ENCODE measurements at regions not wholly inside any gene's neighbourhood (a gene's known extent, or its start where the extent isn't known, plus 50 kb on each side); places are given as distances from the start of the nearest gene placed in this dataset.
A peak's percentile ranks its signal among the peaks of the same experiment; 100 is the strongest.
"Not testable (repeated sequence)": the region's sequence is repeated elsewhere in the genome, so short reads cannot be mapped to it uniquely, and the experiment has no call there.

- Histone ChIP-seq H3K36me3 (ENCODE audit: control insufficient read depth, insufficient read depth, low read length) (no peaks in the 10 kb centered on the region), H3K27ac (ENCODE audit: low read length) (no peak overlapping the region), H3K4me1 (ENCODE audit: control insufficient read depth, insufficient read depth, low read length) (no peaks in the 10 kb centered on the region), H3K9me3 (ENCODE audit: control insufficient read depth, low read depth, low read length) (no peaks in the 10 kb centered on the region), H3K27me3 (ENCODE audit: control insufficient read depth, insufficient read depth, low read length) (no peaks in the 10 kb centered on the region), H3K4me3 (ENCODE audit: low read length) (no peak overlapping the region)
- 74% methylated on average over 3 of the region's 8 CpGs for WGBS (ENCODE audit: insufficient coverage, low lambda C conversion rate)
- DNase-seq: no peak
Measured at GRCh38 chr3:155995525-155996370, 124.6 kb upstream of the KCNAB1 start.

DNA sequence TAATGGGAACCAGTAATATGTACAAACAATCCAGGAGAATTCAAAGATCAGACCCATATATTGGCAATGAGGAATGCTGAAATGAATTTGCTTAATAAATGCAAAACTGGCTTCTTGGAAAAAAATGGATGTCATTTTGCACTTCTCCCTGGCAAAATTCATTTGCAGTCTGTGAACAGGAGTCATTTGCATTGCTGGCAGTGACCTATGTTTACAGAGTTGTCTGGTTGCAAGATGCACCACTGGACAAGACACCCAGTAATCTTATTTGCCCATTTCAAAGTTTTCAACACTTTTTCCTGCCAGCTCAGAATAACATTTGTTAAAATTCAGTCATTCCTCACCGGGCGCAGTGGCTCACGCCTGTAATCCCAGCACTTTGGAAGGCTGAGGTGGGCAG lies 123.5 kb upstream of the KCNAB1 start:
- no peaks in the 10 kb centered on the region for H3K27me3 ChIP-seq (ENCODE audit: control insufficient read depth, insufficient read depth, low read length)
- H3K4me3 ChIP-seq (ENCODE audit: low read length): no peak overlapping the region
- H3K4me1 ChIP-seq (ENCODE audit: control insufficient read depth, insufficient read depth, low read length): no peaks in the 10 kb centered on the region
- no peak overlapping the region for H3K27ac ChIP-seq (ENCODE audit: low read length)
- DNase-seq: no peak
- H3K9me3 ChIP-seq (ENCODE audit: control insufficient read depth, low read depth, low read length): no peaks in the 10 kb centered on the region
- no CpG with 5 or more reads among the region's 3 CpGs for WGBS (ENCODE audit: insufficient coverage, low lambda C conversion rate)
- no peaks in the 10 kb centered on the region for H3K36me3 ChIP-seq (ENCODE audit: control insufficient read depth, insufficient read depth, low read length)

- not testable (repeated sequence) for H3K27me3 ChIP-seq (ENCODE audit: control insufficient read depth, insufficient read depth, low read length); H3K36me3 ChIP-seq (ENCODE audit: control insufficient read depth, insufficient read depth, low read length); H3K9me3 ChIP-seq (ENCODE audit: control insufficient read depth, low read depth, low read length); DNase-seq; H3K27ac ChIP-seq (ENCODE audit: low read length); H3K4me3 ChIP-seq (ENCODE audit: low read length); H3K4me1 ChIP-seq (ENCODE audit: control insufficient read depth, insufficient read depth, low read length)
- WGBS (ENCODE audit: insufficient coverage, low lambda C conversion rate): 100% methylated on average over 1 of the region's 3 CpGs
Measured at GRCh38 chr3:155998173-155998572, 122.2 kb upstream of the KCNAB1 start.

- WGBS (ENCODE audit: insufficient coverage, low lambda C conversion rate): 20% methylated on average over 1 of the region's 3 CpGs
- Histone ChIP-seq H3K27ac (ENCODE audit: low read length) (no peak overlapping the region), H3K4me1 (ENCODE audit: control insufficient read depth, insufficient read depth, low read length) (peaks cover 7% of the 10 kb centered on the region), H3K36me3 (ENCODE audit: control insufficient read depth, insufficient read depth, low read length) (no peaks in the 10 kb centered on the region), H3K27me3 (ENCODE audit: control insufficient read depth, insufficient read depth, low read length) (no peaks in the 10 kb centered on the region), H3K4me3 (ENCODE audit: low read length) (no peak overlapping the region), H3K9me3 (ENCODE audit: control insufficient read depth, low read depth, low read length) (no peaks in the 10 kb centered on the region)
- no peak for DNase-seq
Measured at GRCh38 chr3:156005736-156006135, 114.6 kb upstream of the KCNAB1 start.

- Histone ChIP-seq H3K27me3 (ENCODE audit: control insufficient read depth, insufficient read depth, low read length) (no peaks in the 10 kb centered on the region), H3K9me3 (ENCODE audit: control insufficient read depth, low read depth, low read length) (no peaks in the 10 kb centered on the region), H3K36me3 (ENCODE audit: control insufficient read depth, insufficient read depth, low read length) (no peaks in the 10 kb centered on the region), H3K4me3 (ENCODE audit: low read length) (no peak overlapping the region), H3K4me1 (ENCODE audit: control insufficient read depth, insufficient read depth, low read length) (peaks cover 2% of the 10 kb centered on the region), H3K27ac (ENCODE audit: low read length) (no peak overlapping the region)
- WGBS (ENCODE audit: insufficient coverage, low lambda C conversion rate): 100% methylated on average over 1 of the region's 3 CpGs
- peak in 1 of 2 donors; percentile 33 for DNase-seq
Measured at GRCh38 chr3:156010829-156011228, 109.5 kb upstream of the KCNAB1 start.

- Histone ChIP-seq H3K27me3 (ENCODE audit: control insufficient read depth, insufficient read depth, low read length) (no peaks in the 10 kb centered on the region), H3K9me3 (ENCODE audit: control insufficient read depth, low read depth, low read length) (no peaks in the 10 kb centered on the region), H3K4me3 (ENCODE audit: low read length) (no peak overlapping the region), H3K4me1 (ENCODE audit: control insufficient read depth, insufficient read depth, low read length) (no peaks in the 10 kb centered on the region), H3K27ac (ENCODE audit: low read length) (no peak overlapping the region), H3K36me3 (ENCODE audit: control insufficient read depth, insufficient read depth, low read length) (no peaks in the 10 kb centered on the region)
- DNase-seq: no peak
- 56% methylated on average over 3 of the region's 4 CpGs for WGBS (ENCODE audit: insufficient coverage, low lambda C conversion rate)
Measured at GRCh38 chr3:156014489-156014888, 105.9 kb upstream of the KCNAB1 start.

GRCh38 chr3:156016902-156017301 lies 103.5 kb upstream of the KCNAB1 start:
- no peak for DNase-seq
- Histone ChIP-seq H3K36me3 (ENCODE audit: control insufficient read depth, insufficient read depth, low read length) (no peaks in the 10 kb centered on the region), H3K4me3 (ENCODE audit: low read length) (no peak overlapping the region), H3K27ac (ENCODE audit: low read length) (no peak overlapping the region), H3K4me1 (ENCODE audit: control insufficient read depth, insufficient read depth, low read length) (no peaks in the 10 kb centered on the region), H3K27me3 (ENCODE audit: control insufficient read depth, insufficient read depth, low read length) (no peaks in the 10 kb centered on the region), H3K9me3 (ENCODE audit: control insufficient read depth, low read depth, low read length) (no peaks in the 10 kb centered on the region)
- 73% methylated on average over 2 of the region's 4 CpGs for WGBS (ENCODE audit: insufficient coverage, low lambda C conversion rate)

GRCh38 chr3:156017352-156018030 lies 102.9 kb upstream of the KCNAB1 start:
- Histone ChIP-seq H3K4me1 (ENCODE audit: control insufficient read depth, insufficient read depth, low read length) (no peaks in the 10 kb centered on the region), H3K27ac (ENCODE audit: low read length) (no peak overlapping the region), H3K9me3 (ENCODE audit: control insufficient read depth, low read depth, low read length) (no peaks in the 10 kb centered on the region), H3K4me3 (ENCODE audit: low read length) (no peak overlapping the region), H3K36me3 (ENCODE audit: control insufficient read depth, insufficient read depth, low read length) (no peaks in the 10 kb centered on the region), H3K27me3 (ENCODE audit: control insufficient read depth, insufficient read depth, low read length) (no peaks in the 10 kb centered on the region)
- no peak for DNase-seq

GRCh38 chr3:156024904-156025533 lies 95.4 kb upstream of the KCNAB1 start:
- Histone ChIP-seq H3K27ac (ENCODE audit: low read length) (no peak overlapping the region), H3K4me1 (ENCODE audit: control insufficient read depth, insufficient read depth, low read length) (no peaks in the 10 kb centered on the region), H3K27me3 (ENCODE audit: control insufficient read depth, insufficient read depth, low read length) (no peaks in the 10 kb centered on the region), H3K9me3 (ENCODE audit: control insufficient read depth, low read depth, low read length) (no peaks in the 10 kb centered on the region), H3K36me3 (ENCODE audit: control insufficient read depth, insufficient read depth, low read length) (no peaks in the 10 kb centered on the region), H3K4me3 (ENCODE audit: low read length) (no peak overlapping the region)
- 23% methylated on average over 6 of the region's 6 CpGs for WGBS (ENCODE audit: insufficient coverage, low lambda C conversion rate)
- no peak for DNase-seq

- no peaks in the 10 kb centered on the region for H3K27me3 ChIP-seq (ENCODE audit: control insufficient read depth, insufficient read depth, low read length)
- no CpG with 5 or more reads among the region's 4 CpGs for WGBS (ENCODE audit: insufficient coverage, low lambda C conversion rate)
- no peaks in the 10 kb centered on the region for H3K9me3 ChIP-seq (ENCODE audit: control insufficient read depth, low read depth, low read length)
- no peaks in the 10 kb centered on the region for H3K36me3 ChIP-seq (ENCODE audit: control insufficient read depth, insufficient read depth, low read length)
- no peak overlapping the region for H3K27ac ChIP-seq (ENCODE audit: low read length)
- no peaks in the 10 kb centered on the region for H3K4me1 ChIP-seq (ENCODE audit: control insufficient read depth, insufficient read depth, low read length)
- no peak for DNase-seq
- H3K4me3 ChIP-seq (ENCODE audit: low read length): no peak overlapping the region
Measured at GRCh38 chr3:156029208-156029607, 91.2 kb upstream of the KCNAB1 start.

Measured in large intestine (tissue), 3 donors.